ENCODE measurements at regions not wholly inside any gene's neighbourhood (a gene's known extent, or its start where the extent isn't known, plus 50 kb on each side); places are given as distances from the start of the nearest gene placed in this dataset.
A peak's percentile ranks its signal among the peaks of the same experiment; 100 is the strongest.
"Not testable (repeated sequence)": the region's sequence is repeated elsewhere in the genome, so short reads cannot be mapped to it uniquely, and the experiment has no call there.

DNA sequence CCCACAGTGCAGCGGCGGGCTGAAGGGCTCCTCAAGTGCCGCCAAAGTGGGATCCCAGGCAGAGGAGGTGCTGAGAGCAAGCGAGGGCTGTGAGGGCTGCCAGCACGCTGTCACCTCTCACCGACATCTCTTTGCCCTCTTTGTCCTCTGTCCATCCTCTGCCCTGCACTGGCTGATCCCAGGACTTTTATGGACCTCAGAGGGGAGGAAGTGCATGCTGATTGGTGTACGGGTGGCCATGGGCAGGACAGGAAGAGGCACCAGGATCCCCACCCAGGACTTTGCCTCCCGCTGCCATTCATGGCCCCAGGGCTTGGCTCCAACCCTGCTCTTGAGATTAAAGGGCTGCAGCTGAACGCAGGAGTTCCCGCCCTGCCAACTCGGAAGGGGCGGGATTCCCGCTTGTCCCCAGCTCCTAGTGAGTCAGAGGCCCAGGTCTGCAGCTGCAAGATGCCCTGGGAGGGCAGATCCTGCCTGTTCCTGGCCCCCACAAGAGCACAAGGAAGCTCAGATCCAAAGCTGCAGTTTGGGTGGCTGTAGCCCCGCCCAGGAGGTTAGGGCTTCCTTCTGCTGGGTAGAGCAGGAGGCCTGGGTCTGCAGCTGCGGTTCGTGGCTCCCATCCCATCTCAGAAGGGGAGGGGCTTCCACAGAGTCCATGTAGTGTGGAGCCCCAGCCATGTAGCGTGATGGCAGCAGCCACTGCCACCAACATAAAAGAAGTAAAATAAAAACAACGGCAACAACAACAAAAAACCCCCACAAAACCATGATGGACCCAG, 1716.7 kb downstream of the SLITRK1 start:
- no peak overlapping the region for H3K27ac ChIP-seq
- H3K4me1 ChIP-seq (replicated peaks) = no peaks in the 10 kb centered on the region
- no peaks in the 10 kb centered on the region for H3K36me3 ChIP-seq
- peak in 1 of 2 experiments; percentile 53 for DNase-seq (ENCODE audit: low read depth in 1 of 2, low spot score in 2 of 2)
- no peaks in the 10 kb centered on the region for H3K27me3 ChIP-seq (replicated peaks)
- no peak overlapping the region for H3K4me3 ChIP-seq
- H3K9me3 ChIP-seq (replicated peaks) = 0 out of 2 replicates have a peak, but pooled peaks cover 3% of the 10 kb centered on the region

DNA sequence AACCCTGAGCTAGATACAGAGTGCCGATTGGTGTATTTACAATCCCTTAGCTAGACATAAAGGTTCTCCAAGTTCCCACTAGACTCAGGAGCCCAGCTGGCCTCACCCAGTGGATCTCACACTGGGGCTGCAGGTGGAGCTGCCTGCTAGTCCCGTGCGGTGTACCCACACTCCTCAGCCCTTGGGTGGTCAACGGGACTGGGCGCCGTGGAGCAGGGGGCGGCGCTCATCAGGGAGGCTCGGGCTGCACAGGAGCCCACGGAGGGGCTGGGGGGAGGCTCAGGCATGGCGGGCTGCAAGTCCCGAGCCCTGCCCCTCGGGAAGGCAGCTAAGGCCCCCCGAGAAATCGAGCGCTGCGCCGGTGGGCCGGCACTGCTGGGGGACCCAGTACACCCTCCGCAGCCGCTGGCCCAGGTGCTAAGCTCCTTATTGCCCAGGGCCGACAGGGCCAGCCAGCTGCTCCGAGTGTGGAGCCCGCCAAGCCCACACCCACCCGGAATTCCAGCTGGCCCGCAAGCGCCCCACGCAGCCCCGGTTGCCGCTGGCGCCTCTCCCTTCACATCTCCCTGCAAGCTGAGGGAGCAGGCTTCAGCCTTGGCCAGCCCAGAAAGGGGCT, 1717.4 kb downstream of the SLITRK1 start:
- peak in 1 of 2 experiments; percentile 51 for DNase-seq (ENCODE audit: low read depth in 1 of 2, low spot score in 2 of 2)
- not testable (repeated sequence) for H3K4me1 ChIP-seq (replicated peaks); H3K36me3 ChIP-seq; H3K9me3 ChIP-seq (replicated peaks); H3K27ac ChIP-seq; H3K4me3 ChIP-seq; H3K27me3 ChIP-seq (replicated peaks)

DNA sequence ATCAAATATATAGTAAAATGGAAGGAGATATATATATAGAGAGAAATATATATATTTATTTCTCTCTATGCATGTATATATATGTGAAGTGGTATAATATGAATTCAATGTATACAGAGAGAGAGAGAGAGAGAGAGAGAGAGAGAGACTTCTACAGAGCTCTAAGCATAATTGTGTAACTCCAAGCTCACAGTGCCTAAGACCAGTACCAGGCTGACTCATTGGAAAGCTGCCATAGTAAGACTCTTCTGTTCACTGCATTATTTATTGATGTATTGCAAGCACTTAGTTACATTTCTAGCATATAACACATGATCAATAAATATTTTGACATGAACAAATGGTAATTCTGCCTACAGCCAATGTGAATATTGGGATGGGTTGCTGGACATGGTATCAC, 1734.7 kb downstream of the SLITRK1 start:
- Histone ChIP-seq H3K4me3 (no peak overlapping the region), H3K9me3 (replicated peaks) (no peaks in the 10 kb centered on the region; the same call in 1 of the 2 replicates), H3K27ac (no peak overlapping the region), H3K4me1 (replicated peaks) (no peaks in the 10 kb centered on the region), H3K36me3 (no peaks in the 10 kb centered on the region), H3K27me3 (replicated peaks) (no peaks in the 10 kb centered on the region)
- DNase-seq (ENCODE audit: low read depth in 1 of 2, low spot score in 2 of 2) = no peak

DNA sequence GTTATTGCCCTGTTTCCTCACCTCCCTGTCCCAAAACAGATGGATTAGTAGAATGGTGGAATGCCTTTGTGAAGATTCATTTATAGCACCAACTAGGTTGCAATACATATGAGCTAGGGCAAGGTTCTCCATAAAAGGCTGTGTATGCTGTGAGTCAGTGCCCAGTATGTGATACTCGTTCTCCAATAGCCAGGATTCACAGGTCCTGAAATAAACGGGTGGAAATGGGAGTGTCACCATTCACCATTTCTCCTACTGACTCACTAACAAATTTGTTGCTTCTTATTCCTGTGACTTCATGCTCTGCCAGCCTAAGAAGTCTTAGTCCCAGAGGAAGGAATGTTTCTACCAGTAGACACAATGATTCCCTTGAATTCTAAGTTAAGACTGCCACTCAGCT, 1745.4 kb downstream of the SLITRK1 start:
- no peaks in the 10 kb centered on the region for H3K4me1 ChIP-seq (replicated peaks)
- DNase-seq (ENCODE audit: low read depth in 1 of 2, low spot score in 2 of 2) = no peak
- no peak overlapping the region for H3K4me3 ChIP-seq
- H3K9me3 ChIP-seq (replicated peaks) = peaks cover 7% of the 10 kb centered on the region
- H3K27ac ChIP-seq = no peak overlapping the region
- H3K36me3 ChIP-seq = no peaks in the 10 kb centered on the region
- no peaks in the 10 kb centered on the region for H3K27me3 ChIP-seq (replicated peaks)

DNA sequence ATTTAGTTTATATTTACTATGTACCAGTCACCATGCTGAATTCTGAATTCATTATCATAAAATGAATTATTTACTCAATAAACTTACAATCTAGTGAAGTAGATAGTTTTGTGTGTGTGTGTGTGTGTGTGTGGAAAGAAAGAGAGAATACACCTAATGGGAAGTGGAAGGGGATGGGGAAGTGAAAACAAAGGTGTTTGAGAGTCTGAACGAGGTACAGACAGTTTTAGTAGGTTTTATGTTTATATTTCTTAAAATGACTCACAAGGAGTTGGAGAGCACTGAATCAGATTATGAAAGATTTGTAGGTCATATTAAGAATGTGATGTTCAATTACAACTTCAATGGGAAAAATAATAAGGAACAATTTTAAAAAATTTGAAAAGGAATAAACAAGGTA, 1753.0 kb downstream of the SLITRK1 start:
- Histone ChIP-seq H3K36me3 (no peaks in the 10 kb centered on the region), H3K9me3 (replicated peaks) (peaks cover 8% of the 10 kb centered on the region), H3K4me3 (no peak overlapping the region), H3K4me1 (replicated peaks) (no peaks in the 10 kb centered on the region), H3K27ac (no peak overlapping the region), H3K27me3 (replicated peaks) (no peaks in the 10 kb centered on the region)
- no peak for DNase-seq (ENCODE audit: low read depth in 1 of 2, low spot score in 2 of 2)

DNA sequence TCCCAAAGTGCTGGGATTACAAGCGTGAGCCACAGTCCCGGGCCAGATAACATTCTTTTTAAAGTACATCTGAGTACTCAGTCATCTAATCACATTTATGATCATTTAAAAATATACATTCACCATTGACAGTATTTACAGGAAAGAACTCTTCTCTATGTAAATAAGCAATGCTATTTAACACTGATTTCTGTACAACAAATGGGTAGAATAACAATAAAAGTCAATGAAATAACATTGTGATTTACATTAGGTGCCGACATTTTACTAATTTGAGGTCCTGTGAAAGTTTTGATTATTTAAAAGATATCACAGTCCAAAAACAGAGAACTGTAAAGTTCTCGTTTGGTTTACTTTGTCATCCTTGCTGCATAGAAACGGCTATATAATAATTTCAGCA, 1763.7 kb downstream of the SLITRK1 start:
- no peak overlapping the region for H3K4me3 ChIP-seq
- H3K27me3 ChIP-seq (replicated peaks) = no peaks in the 10 kb centered on the region
- no peak for DNase-seq (ENCODE audit: low read depth in 1 of 2, low spot score in 2 of 2)
- H3K9me3 ChIP-seq (replicated peaks) = peaks cover 11% of the 10 kb centered on the region; the same call in 1 of the 2 replicates
- no peaks in the 10 kb centered on the region for H3K4me1 ChIP-seq (replicated peaks)
- H3K36me3 ChIP-seq = no peaks in the 10 kb centered on the region
- H3K27ac ChIP-seq = no peak overlapping the region

DNA sequence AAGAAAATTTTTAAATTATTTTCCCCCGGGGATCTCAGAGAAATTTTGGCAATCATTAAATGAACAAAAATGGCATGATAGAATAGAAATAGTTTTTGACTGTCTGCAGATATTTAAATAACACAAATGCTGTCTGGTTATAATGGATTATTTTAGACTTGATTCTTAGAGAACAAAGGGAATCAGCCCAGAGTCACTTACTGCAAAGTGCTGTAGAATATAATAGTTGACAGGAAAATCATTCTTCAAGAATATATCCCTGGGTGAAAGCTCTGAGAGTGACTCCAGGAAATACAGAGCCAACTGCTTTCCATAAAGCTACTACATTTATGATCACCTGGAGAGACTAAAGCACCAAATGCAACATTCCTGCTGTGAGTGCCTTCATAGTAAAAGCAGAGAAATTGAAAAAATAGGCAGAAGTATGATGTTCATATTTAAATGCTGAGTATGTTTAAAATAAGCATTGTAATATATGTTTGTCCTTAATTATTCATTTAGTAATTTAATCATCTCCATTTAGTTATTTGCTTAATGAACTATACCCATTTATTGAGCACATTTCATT, 1765.8 kb downstream of the SLITRK1 start:
- no peaks in the 10 kb centered on the region for H3K27me3 ChIP-seq (replicated peaks)
- H3K4me3 ChIP-seq = no peak overlapping the region
- no peaks in the 10 kb centered on the region for H3K36me3 ChIP-seq
- no peak overlapping the region for H3K27ac ChIP-seq
- peaks cover 8% of the 10 kb centered on the region; the same call in 1 of the 2 replicates for H3K9me3 ChIP-seq (replicated peaks)
- no peaks in the 10 kb centered on the region for H3K4me1 ChIP-seq (replicated peaks)
- DNase-seq (ENCODE audit: low read depth in 1 of 2, low spot score in 2 of 2) = no peak

DNA sequence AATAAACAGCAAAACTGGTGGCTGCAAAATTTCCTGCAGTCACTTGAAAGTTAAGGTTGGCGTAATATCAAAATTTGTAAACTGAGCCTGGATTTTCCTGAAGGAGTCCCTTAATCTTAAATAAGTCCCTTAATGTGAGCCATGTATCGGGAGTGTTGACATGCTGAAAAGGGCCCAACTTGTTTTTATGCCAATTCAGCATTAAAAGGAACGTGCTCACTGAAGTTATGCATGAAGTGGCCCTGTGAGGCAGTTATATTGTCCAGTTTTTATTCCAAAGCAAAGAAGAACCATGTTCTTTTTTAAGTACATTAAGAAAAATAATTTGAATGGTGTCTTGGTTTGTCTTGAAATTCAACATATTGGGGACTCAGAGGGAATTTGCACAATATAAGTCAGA, 1766.9 kb downstream of the SLITRK1 start:
- H3K27ac ChIP-seq = no peak overlapping the region

DNA sequence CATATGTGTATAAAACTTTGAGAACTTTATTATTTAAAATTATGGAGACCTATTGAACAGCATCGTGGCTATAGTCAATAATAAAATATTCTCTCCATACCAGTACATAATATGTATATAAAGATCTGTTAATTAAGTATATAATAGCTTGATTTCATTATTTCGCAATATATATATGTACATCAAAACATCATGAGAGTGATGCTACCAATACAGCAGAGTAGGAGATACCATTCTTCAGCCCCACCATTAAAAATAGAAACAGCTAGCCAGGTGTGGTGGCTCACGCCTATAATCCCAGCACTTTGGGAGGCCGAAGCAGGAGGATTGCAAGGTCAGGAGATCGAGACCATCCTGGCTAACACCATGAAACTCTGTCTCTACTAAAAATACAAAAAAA, 1755.3 kb upstream of the SPRY2 start:
- no peak for DNase-seq (ENCODE audit: low read depth in 1 of 2, low spot score in 2 of 2)
- Histone ChIP-seq H3K9me3 (replicated peaks) (peaks cover 6% of the 10 kb centered on the region), H3K4me3 (no peak overlapping the region), H3K27ac (no peak overlapping the region), H3K4me1 (replicated peaks) (no peaks in the 10 kb centered on the region), H3K27me3 (replicated peaks) (no peaks in the 10 kb centered on the region), H3K36me3 (no peaks in the 10 kb centered on the region)

More for the DNA sequence above, 1766.9 kb downstream of the SLITRK1 start:
- no peaks in the 10 kb centered on the region; the same call in 1 of the 2 replicates for H3K27me3 ChIP-seq (replicated peaks)
- no peak for DNase-seq (ENCODE audit: low read depth in 1 of 2, low spot score in 2 of 2)
- no peak overlapping the region for H3K4me3 ChIP-seq
- H3K4me1 ChIP-seq (replicated peaks) = no peaks in the 10 kb centered on the region
- H3K9me3 ChIP-seq (replicated peaks) = peaks cover 8% of the 10 kb centered on the region; the same call in 1 of the 2 replicates
- H3K36me3 ChIP-seq = no peaks in the 10 kb centered on the region

DNA sequence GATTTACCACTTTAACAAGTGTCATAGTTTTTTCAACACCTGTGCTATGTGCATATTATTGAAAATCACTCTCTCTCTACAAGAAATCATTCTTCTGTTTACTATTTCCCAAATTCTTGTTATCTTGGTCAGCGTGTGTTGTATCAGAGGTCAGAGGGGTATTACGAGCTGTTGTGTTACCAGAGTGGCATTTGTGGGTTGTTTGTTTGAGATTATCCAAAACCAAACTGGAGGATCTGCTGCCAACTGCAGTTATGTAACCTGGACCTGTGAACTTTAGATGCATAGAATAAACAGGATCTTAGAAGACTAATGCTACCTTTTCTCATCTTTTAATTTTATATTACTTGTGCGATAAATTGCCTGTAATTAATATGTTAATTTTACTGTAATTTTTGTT, 1751.4 kb upstream of the SPRY2 start:
- Histone ChIP-seq H3K27me3 (replicated peaks) (no peaks in the 10 kb centered on the region; the same call in 1 of the 2 replicates), H3K9me3 (replicated peaks) (peaks cover 3% of the 10 kb centered on the region), H3K27ac (no peak overlapping the region), H3K36me3 (no peaks in the 10 kb centered on the region), H3K4me1 (replicated peaks) (no peaks in the 10 kb centered on the region), H3K4me3 (no peak overlapping the region)
- no peak for DNase-seq (ENCODE audit: low read depth in 1 of 2, low spot score in 2 of 2)

DNA sequence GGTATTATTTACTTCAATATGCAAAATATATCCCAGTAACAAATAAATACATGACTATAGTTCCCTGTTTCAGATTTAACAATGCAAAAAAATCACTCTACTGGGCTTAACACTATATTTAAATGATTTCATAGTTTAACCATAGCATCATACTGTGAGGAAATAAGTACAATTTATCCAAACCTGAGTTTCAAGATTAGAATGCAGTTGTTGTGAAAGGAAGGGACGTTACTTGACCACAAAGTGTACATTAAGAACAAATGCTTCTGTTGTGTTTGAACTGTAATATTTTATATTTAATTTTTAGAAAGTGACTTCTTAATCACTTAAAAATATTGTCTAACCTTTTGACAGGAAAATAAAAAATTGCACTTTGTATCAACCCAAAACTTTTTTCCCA, 1747.9 kb upstream of the SPRY2 start:
- Histone ChIP-seq H3K9me3 (replicated peaks) (peaks cover 5% of the 10 kb centered on the region; the same call in 1 of the 2 replicates), H3K27me3 (replicated peaks) (no peaks in the 10 kb centered on the region; the same call in 1 of the 2 replicates), H3K27ac (no peak overlapping the region), H3K36me3 (no peaks in the 10 kb centered on the region), H3K4me3 (no peak overlapping the region), H3K4me1 (replicated peaks) (no peaks in the 10 kb centered on the region)
- no peak for DNase-seq (ENCODE audit: low read depth in 1 of 2, low spot score in 2 of 2)

DNA sequence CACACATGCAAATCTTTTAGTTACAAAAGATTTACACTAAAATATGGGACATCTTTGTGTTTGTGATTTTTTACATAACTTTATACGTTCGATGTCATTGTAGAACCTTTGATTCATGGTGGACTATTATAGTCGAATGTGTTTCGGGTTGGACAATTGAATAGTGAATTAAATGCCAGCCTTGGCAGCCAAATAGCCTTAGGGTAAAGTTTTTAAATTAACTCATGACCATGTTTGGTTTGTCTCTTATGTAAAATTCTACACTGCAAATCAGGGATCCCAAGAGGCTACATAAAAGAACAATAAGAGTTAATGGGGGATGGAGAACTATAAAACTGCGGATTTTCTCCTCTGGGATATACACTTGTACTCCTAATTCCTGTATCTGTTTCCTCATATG, 1735.6 kb upstream of the SPRY2 start:
- Histone ChIP-seq H3K27me3 (replicated peaks) (no peaks in the 10 kb centered on the region), H3K9me3 (replicated peaks) (peaks cover 2% of the 10 kb centered on the region), H3K27ac (no peak overlapping the region), H3K4me1 (replicated peaks) (no peaks in the 10 kb centered on the region), H3K4me3 (no peak overlapping the region), H3K36me3 (no peaks in the 10 kb centered on the region)
- no peak for DNase-seq (ENCODE audit: low read depth in 1 of 2, low spot score in 2 of 2)

DNA sequence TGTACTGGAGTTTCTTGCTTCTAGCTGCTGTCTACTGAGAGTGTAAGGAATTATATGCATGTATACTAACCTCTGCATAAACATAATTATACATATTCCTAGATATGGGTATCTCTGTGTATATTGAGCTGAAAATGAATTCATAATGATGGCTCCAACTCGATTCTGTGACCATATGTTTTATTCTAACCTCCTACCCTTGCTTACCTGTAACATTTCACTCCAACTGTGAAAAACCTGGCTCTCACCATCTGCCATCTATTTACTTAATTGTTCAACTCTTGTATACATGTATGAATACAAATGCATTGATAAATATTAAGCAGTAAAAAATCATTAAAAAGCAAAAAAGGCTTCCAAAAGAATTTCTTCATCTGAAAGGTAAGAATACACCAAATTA, 1729.5 kb upstream of the SPRY2 start:
- Histone ChIP-seq H3K36me3 (no peaks in the 10 kb centered on the region), H3K4me3 (no peak overlapping the region), H3K9me3 (replicated peaks) (peaks cover 4% of the 10 kb centered on the region; the same call in 1 of the 2 replicates), H3K4me1 (replicated peaks) (no peaks in the 10 kb centered on the region), H3K27me3 (replicated peaks) (no peaks in the 10 kb centered on the region), H3K27ac (no peak overlapping the region)
- no peak for DNase-seq (ENCODE audit: low read depth in 1 of 2, low spot score in 2 of 2)

DNA sequence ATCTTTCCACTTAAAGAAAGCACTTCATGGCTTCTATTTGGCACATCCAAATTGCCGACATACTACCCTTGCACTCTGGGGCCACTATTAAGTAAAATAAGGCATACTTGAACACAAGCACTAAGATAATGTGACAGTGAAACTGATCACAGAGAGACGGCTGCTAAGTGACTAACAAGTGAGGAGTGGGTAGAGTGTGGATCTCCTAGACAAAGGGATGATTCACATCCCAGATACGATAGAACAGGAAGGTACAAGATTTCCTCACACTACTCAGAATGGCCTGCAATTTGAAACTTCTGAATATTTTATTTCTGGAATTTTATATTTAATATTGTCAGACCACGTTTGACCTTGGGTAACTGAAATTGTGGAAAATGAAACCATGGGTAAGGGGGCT, 1721.8 kb upstream of the SPRY2 start:
- H3K9me3 ChIP-seq (replicated peaks) = peaks cover 6% of the 10 kb centered on the region; the same call in 1 of the 2 replicates
- H3K27me3 ChIP-seq (replicated peaks) = no peaks in the 10 kb centered on the region
- no peak for DNase-seq (ENCODE audit: low read depth in 1 of 2, low spot score in 2 of 2)
- H3K4me3 ChIP-seq = no peak overlapping the region
- H3K4me1 ChIP-seq (replicated peaks) = no peaks in the 10 kb centered on the region
- H3K27ac ChIP-seq = no peak overlapping the region
- no peaks in the 10 kb centered on the region for H3K36me3 ChIP-seq
